ENCODE measurements at regions not wholly inside any gene's neighbourhood (a gene's known extent, or its start where the extent isn't known, plus 50 kb on each side); places are given as distances from the start of the nearest gene placed in this dataset.

DNA sequence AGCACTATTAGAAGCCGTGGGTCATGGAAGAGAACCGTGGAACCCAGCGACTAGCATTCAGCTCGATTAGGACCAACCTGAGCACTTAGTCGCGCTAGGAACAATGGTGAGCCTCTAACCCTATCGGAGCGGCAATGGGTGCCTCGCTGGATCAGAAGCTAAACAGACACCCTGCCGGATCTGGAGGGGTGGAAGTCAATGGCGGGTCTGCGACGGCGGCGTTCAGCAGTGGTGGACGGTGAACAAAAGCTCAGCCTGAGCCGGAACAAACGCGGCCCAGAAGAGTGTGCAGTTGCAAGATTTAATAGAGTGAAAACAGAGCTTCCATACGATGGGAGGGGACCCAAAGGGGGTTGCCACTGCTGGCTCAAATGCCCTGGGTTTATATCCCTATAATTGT lies 391.8 kb upstream of the DDI1 start:
- TF ChIP-seq ZBTB8A (CRISPR knock-in tag; IDR thresholded peaks at IDR 0.05; ENCODE audit: borderline replicate concordance, low read depth) (no peak), ZFP62 (CRISPR knock-in tag; IDR thresholded peaks at IDR 0.05) (no peak), FOXP1 (IDR thresholded peaks at IDR 0.05) (no peak), FOXP1 (CRISPR knock-in tag; IDR thresholded peaks at IDR 0.05) (no peak)

Data from HepG2 (cell line).